Epithelial cell of esophagus (primary cell): ENCODE measurements at regions not wholly inside any gene's neighbourhood (a gene's known extent, or its start where the extent isn't known, plus 50 kb on each side); places are given as distances from the start of the nearest gene placed in this dataset.

ENCODE experiments used
- DNase-seq: peaks from one replicate; pipeline ENCODE4 v3.0.0; 2010; ENCODE audit warnings: low read depth
- H3K4me3 ChIP-seq: 2 replicates; pipeline ENCODE4 v1.5.1; 2011; ENCODE audit warnings: mild to moderate bottlenecking, low read length, control low read depth
- CTCF ChIP-seq: IDR thresholded peaks from 2 replicates; pipeline ENCODE4 v1.5.1; 2011; ENCODE audit warnings: low read depth, mild to moderate bottlenecking, low read length, control low read depth, inconsistent platforms; ENCODE audit not compliant: insufficient read depth; ENCODE audit errors: missing control alignments

DNA sequence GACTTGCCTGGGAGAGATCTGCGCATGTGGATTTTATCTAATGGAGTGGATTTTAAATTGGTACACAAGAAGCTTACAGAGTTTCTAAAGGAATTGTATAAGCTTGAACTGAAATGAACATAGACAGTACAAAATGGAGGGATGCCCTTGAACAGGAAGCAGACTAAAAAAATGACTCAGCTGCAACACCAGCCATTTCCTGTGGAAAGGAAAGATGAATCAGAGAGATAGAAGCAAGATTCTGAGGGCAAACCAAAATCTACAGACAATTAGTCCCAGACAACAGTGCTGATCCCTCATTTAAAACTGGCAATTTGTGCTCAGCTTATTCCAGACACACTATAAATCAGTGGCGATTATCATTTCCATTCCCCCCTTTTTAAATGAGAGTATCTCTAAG, 114.6 kb upstream of the TCF21 start:
- H3K4me3 ChIP-seq = no peak overlapping the region
- no peak for TF ChIP-seq CTCF
- peak; percentile 72 for DNase-seq

- DNase-seq = peak; percentile 60
- TF ChIP-seq CTCF = no peak
- no peak overlapping the region for H3K4me3 ChIP-seq
Observed at GRCh38 chr6:133778414-133779130, 110.3 kb upstream of the TCF21 start.

GRCh38 chr6:133779916-133780695, 108.8 kb upstream of the TCF21 start:
- no peak for TF ChIP-seq CTCF
- H3K4me3 ChIP-seq = no peak overlapping the region
- no peak for DNase-seq

DNA sequence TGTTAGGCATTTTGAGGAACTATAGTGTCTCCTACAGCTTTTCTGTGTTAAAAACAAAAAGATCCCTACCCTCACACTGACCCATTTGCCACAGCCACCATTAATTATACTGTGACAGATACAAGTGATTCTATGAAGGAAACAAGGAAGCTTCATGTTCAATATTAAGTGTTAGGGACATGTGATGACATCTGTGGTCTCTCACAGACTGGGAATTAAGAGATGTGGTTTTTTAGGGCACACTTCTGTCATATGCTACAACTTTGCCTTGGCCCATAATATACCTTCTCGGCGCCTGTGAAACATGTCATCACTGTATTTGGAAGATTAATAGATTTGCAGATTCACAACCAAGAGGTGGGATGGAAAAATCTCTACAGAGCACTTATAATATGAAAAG, 102.9 kb upstream of the TCF21 start:
- no peak for DNase-seq
- TF ChIP-seq CTCF = no peak
- H3K4me3 ChIP-seq = no peak overlapping the region

DNA sequence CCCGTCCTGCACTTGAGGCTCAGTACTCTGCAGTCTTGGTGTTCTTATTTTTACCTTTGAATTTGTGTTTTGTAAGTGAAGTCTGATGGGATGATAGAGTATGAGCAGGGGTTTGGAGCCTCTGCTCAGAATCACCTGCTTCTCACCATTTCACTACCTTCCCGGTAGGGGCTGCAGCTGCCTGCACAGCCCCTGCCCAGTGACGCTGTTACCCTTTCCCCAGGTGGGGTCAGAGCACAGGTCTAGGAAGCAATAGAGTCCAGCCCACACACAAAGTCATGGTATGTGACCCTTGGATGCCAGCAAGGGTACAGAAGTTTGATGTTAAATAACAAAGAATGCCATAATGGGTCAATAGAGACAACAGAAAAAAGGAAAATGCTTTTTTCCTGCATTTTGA, 101.8 kb upstream of the TCF21 start:
- no peak for DNase-seq
- no peak for TF ChIP-seq CTCF
- H3K4me3 ChIP-seq = no peak overlapping the region

DNA sequence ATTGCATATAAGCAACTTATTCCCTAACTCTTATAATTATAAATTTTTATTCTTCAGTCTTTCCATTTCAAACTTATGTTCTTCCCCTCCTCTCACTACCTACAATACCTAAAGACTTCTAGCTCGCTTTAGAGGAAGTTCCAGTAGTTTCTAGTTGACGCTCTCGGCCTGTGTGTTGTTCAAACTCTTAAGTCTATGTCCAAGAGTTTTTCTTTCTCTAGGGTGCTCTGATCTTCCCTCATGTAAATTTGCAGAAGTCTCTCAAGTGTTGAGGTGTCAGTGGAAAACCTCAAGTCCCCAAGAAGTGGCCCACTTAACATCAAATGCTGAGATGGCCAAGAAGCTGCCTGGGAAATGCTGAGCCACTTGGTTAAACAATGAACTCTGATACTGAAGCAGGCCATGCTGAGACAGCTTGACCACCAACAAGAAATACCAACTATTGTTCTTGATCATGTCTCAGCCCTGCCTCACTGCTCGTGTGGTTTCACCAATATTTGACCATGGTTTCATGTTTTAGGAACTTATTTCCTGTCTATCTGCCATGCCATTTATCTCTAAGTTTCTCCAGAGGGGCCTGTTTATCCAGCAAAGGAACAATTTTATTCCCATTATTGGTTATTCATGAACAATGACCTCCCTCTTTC, 100.9 kb upstream of the TCF21 start:
- H3K4me3 ChIP-seq = no peak overlapping the region
- TF ChIP-seq CTCF = no peak
- DNase-seq = no peak
